K562 (cell line): ENCODE measurements at regions not wholly inside any gene's neighbourhood (a gene's known extent, or its start where the extent isn't known, plus 50 kb on each side); places are given as distances from the start of the nearest gene placed in this dataset.

Experiments used
- ATAC-seq: fragments of 200-7000 bp; cut with Tn5 transposase; 3 replicates; pipeline ENCODE4 v1.9.1; 2020; ENCODE audit warnings: moderate library complexity
- BruUV-seq: library from RNA; stranded (reverse); fragments of 400-500 nt; replicated peaks from 2 replicates; lab custom pipeline; 2021; lab: Mats Ljungman, UMichigan
- CTCF ChIA-PET: fragments of 300-600 bp; formaldehyde crosslinking; extraction: SDS; loops from one replicate; lab custom pipeline; 2021; ENCODE audit warnings: low intra/inter-chr PET ratio; lab: Yijun Ruan, JAX
- POLR2A ChIA-PET: fragments of 300-600, 350-650 bp; sonication (Branson Sonifier 250); formaldehyde crosslinking; extraction: SDS; loops from one replicate; lab custom pipeline; 2021; ENCODE audit warnings: antibody characterized with exemption, inconsistent platforms; lab: Yijun Ruan, JAX
- DNase-seq, 4 experiments: peaks; one replicate each; pipeline versions ENCODE4 v3.0.0 to v3.0.0-alpha.2; 2011 to 2018; ENCODE audit warnings: low spot score in 3 of 4, mixed read lengths in 3 of 4; ENCODE audit errors: extremely low read depth in 1 of 4
- FAIRE-seq: peaks from 2 replicates; lab custom pipeline; 2011; peaks lifted over from hg19 to GRCh38; lab: Jason Lieb, UNC
- H2AFZ ChIP-seq: 2 replicates; pipeline ENCODE4 v1.6.0; 2011; ENCODE audit warnings: low read depth, low read length, control low read depth, inconsistent platforms
- H3K27ac ChIP-seq: fragments of 200-600 bp; 3 replicates; pipeline ENCODE4 v1.8.0; 2011; ENCODE audit warnings: low read depth, mild to moderate bottlenecking, control low read depth, inconsistent platforms, low read length, moderate library complexity, mixed read lengths; ENCODE audit errors: extremely low read depth
- H3K27me3 ChIP-seq, 2 experiments: fragments of 300-600 bp in 1 of 2; 2 replicates in 1 of 2; 3 replicates in 1 of 2; pipeline versions ENCODE4 v1.6.0 to v1.8.0; 2011; ENCODE audit warnings: inconsistent platforms in 2 of 2, low read length in 2 of 2, mild to moderate bottlenecking in 1 of 2, mixed read lengths in 1 of 2, moderate library complexity in 1 of 2; ENCODE audit not compliant: control insufficient read depth in 2 of 2, insufficient read depth in 2 of 2
- H3K36me3 ChIP-seq: fragments of 300-600 bp; 3 replicates; pipeline ENCODE4 v1.8.0; 2011; ENCODE audit warnings: mild to moderate bottlenecking, low read length, inconsistent platforms; ENCODE audit not compliant: control insufficient read depth, insufficient read depth
- H3K4me1 ChIP-seq, 2 experiments: fragments of 200-600 bp in 1 of 2; replicated peaks in 1 of 2; 2 replicates in 1 of 2; 3 replicates in 1 of 2; pipeline versions ENCODE4 v1.5.1 to v1.8.0; 2011; ENCODE audit warnings: inconsistent platforms in 2 of 2, low read length in 2 of 2, mild to moderate bottlenecking in 1 of 2, mixed read lengths in 1 of 2, moderate library complexity in 1 of 2; ENCODE audit not compliant: control insufficient read depth in 2 of 2, insufficient read depth in 2 of 2
- H3K4me2 ChIP-seq: 2 replicates; pipeline ENCODE4 v1.6.1; 2011; ENCODE audit warnings: low read length, control low read depth, inconsistent platforms, mixed read lengths; ENCODE audit not compliant: insufficient read depth
- H3K4me3 ChIP-seq: fragments of 200-600 bp; sonication (generic), shearing (Covaris generic); 2 replicates; pipeline ENCODE4 v1.5.1; 2016; ENCODE audit warnings: control low read depth, inconsistent platforms
- H3K79me2 ChIP-seq: fragments of 200-600 bp; 3 replicates; pipeline ENCODE4 v1.8.0; 2011; ENCODE audit warnings: low read length, inconsistent platforms; ENCODE audit not compliant: control insufficient read depth, insufficient read depth
- H3K9ac ChIP-seq, 2 experiments: 2 replicates each; pipeline versions ENCODE4 v1.6.0 to v1.6.1; 2011; ENCODE audit warnings: low read depth in 2 of 2, low read length in 2 of 2, control low read depth in 1 of 2, inconsistent platforms in 1 of 2, mild to moderate bottlenecking in 1 of 2, mixed read lengths in 1 of 2; ENCODE audit not compliant: insufficient read depth in 1 of 2
- H3K9me1 ChIP-seq: one replicate; pipeline ENCODE4 v1.6.0; 2011; ENCODE audit warnings: inconsistent platforms, mild to moderate bottlenecking, low read length, moderate library complexity; ENCODE audit not compliant: control insufficient read depth, insufficient read depth
- H3K9me3 ChIP-seq: replicated peaks from 2 replicates; pipeline ENCODE4 v1.5.1; 2011; ENCODE audit warnings: low read depth, low read length, inconsistent platforms; ENCODE audit not compliant: control insufficient read depth, insufficient read depth
- H4K20me1 ChIP-seq: replicated peaks from 2 replicates; pipeline ENCODE4 v1.6.1; 2011; ENCODE audit warnings: low read length, inconsistent platforms, mixed read lengths; ENCODE audit not compliant: control insufficient read depth, insufficient read depth
- BHLHE40 ChIP-seq: IDR thresholded peaks from 2 replicates; pipeline ENCODE4 v1.6.1; 2011; ENCODE audit warnings: low read length, improper control_type of control experiment
- COPS2 ChIP-seq: fragments of 450-650 bp; conservative IDR thresholded peaks from 2 replicates; pipeline ENCODE4 v1.6.1; 2016; ENCODE audit warnings: mild to moderate bottlenecking, moderate library complexity
- IRF2 ChIP-seq: sonication (generic); formaldehyde crosslinking; IDR thresholded peaks from 2 replicates; pipeline ENCODE4 v1.8.1; 2022; ENCODE audit warnings: mild to moderate bottlenecking, missing genetic modification reagents
- JUNB ChIP-seq: fragments of 450-650 bp; formaldehyde crosslinking; conservative IDR thresholded peaks from 2 replicates; pipeline ENCODE4 v1.4.0; 2020; ENCODE audit warnings: mild to moderate bottlenecking
- MCM7 ChIP-seq, 2 experiments: fragments of 450-650 bp; IDR thresholded peaks; 2 replicates each; pipeline ENCODE4 v1.6.1; 2016 to 2018
- MTA1 ChIP-seq: fragments of 450-650 bp; IDR thresholded peaks from 2 replicates; pipeline ENCODE4 v1.6.1; 2017; ENCODE audit warnings: borderline replicate concordance
- NCOA6 ChIP-seq: fragments of 450-650 bp; IDR thresholded peaks from 2 replicates; pipeline ENCODE4 v1.6.1; 2017; ENCODE audit warnings: mild to moderate bottlenecking
- SMAD3 ChIP-seq: fragments of 450-650 bp; formaldehyde crosslinking; conservative IDR thresholded peaks from 2 replicates; pipeline ENCODE4 v1.4.0; 2020; ENCODE audit warnings: mild to moderate bottlenecking
- SREBF1 ChIP-seq: fragments of 150-350 bp; IDR thresholded peaks from 2 replicates; pipeline ENCODE4 v1.6.1; 2014; ENCODE audit warnings: antibody characterized with exemption, low read depth, low read length, borderline replicate concordance
- TCF7 ChIP-seq: sonication (generic); IDR thresholded peaks from 2 replicates; pipeline ENCODE4 v1.6.1; 2016; ENCODE audit warnings: antibody characterized with exemption, borderline replicate concordance
- TCF7L2 ChIP-seq: fragments of 150-350 bp; IDR thresholded peaks from 2 replicates; pipeline ENCODE4 v1.6.1; 2016; ENCODE audit warnings: low read depth, mild to moderate bottlenecking, low read length, moderate library complexity
- THRAP3 ChIP-seq: fragments of 450-650 bp; IDR thresholded peaks from 2 replicates; pipeline ENCODE4 v1.6.1; 2016; ENCODE audit warnings: mild to moderate bottlenecking, inconsistent platforms, borderline replicate concordance
- WHSC1 ChIP-seq: IDR thresholded peaks from one replicate; pipeline ENCODE4 v1.6.1; 2012; ENCODE audit warnings: low read length, control low read depth, inconsistent platforms
- YY1 ChIP-seq, 3 experiments: IDR thresholded peaks; 2 replicates each; pipeline ENCODE4 v1.6.1; 2011; ENCODE audit warnings: low read length in 2 of 3, mild to moderate bottlenecking in 2 of 3, moderate library complexity in 2 of 3, borderline replicate concordance in 1 of 3, control low read depth in 1 of 3, low read depth in 1 of 3; ENCODE audit not compliant: insufficient read depth in 3 of 3, insufficient replicate concordance in 2 of 3, control insufficient read depth in 1 of 3, insufficient read length in 1 of 3; ENCODE audit errors: extremely low read depth in 1 of 3
- ZFP30 ChIP-seq: fragments of 250-450 bp; sonication (Bioruptor Pico); IDR thresholded peaks from 2 replicates; pipeline ENCODE4 v1.8.0; 2022; ENCODE audit warnings: moderate library complexity, mild to moderate bottlenecking, inconsistent platforms, borderline replicate concordance
- ZNF583 ChIP-seq: fragments of 250-450 bp; sonication (Bioruptor Pico); IDR thresholded peaks from 2 replicates; pipeline ENCODE4 v1.4.0; 2020
- WGBS: fragments of 100-300 bp; shearing (Covaris generic); methylation state at CpG from one replicate; pipeline ENCODE4 v1.1.6; 2016; ENCODE audit warnings: low coverage, mixed read lengths; ENCODE audit not compliant: insufficient coverage; ENCODE audit errors: missing lambda C conversion rate; 5-methylcytosine and 5-hydroxymethylcytosine counted together
- in situ Hi-C: fragments of 300-500 bp; cut with MboI; formaldehyde crosslinking; loops from 4 replicates; pipeline ENCODE4 v1.15.0; 2018; ENCODE audit warnings: inconsistent platforms, mixed read lengths
- intact Hi-C: fragments of 100-400 bp; cut with micrococcal nuclease; formaldehyde crosslinking; loops from 2 replicates; pipeline ENCODE4 v1.14.2; 2022
- TF ChIP-seq, protein P1 (sequence below): fragments of 250-450 bp; sonication (Bioruptor Pico); IDR thresholded peaks from 2 replicates; pipeline ENCODE4 v1.4.0; 2020
- TF ChIP-seq, protein P2 (sequence below): fragments of 250-450 bp; sonication (Bioruptor Pico); IDR thresholded peaks from 2 replicates; pipeline ENCODE4 v1.5.0; 2020; ENCODE audit warnings: mild to moderate bottlenecking, borderline replicate concordance

GRCh38 chr18:66780609-66781008 is 176.7 kb upstream of the CDH19 start:
- Histone ChIP-seq H3K27me3 (no peaks in the 10 kb centered on the region), H2AFZ (no peak overlapping the region), H3K4me2 (no peak overlapping the region), H3K4me3 (no peak overlapping the region), H3K27ac (no peak overlapping the region), H4K20me1 (no peaks in the 10 kb centered on the region), H3K79me2 (no peaks in the 10 kb centered on the region), H3K4me1 (no peaks in the 10 kb centered on the region), H3K36me3 (no peaks in the 10 kb centered on the region), H3K9ac (no peak overlapping the region), H3K9me1 (no peaks in the 10 kb centered on the region), H3K9me3 (no peaks in the 10 kb centered on the region)
- WGBS: 0% methylated on average over 2 of the region's 2 CpGs
- BruUV-seq: no TSS peak
- ChIA-PET POLR2A (no interaction called here), CTCF (no interaction called here)
- in situ Hi-C loops: no loop called here
- intact Hi-C loops: no loop called here
- FAIRE-seq: no peak
- no peak for DNase-seq
- no peak for ATAC-seq
- no peak for TF ChIP-seq ZNF583 (CRISPR knock-in tag)
- TF ChIP-seq YY1 (IDR thresholded peaks at IDR 0.05; ENCODE audit: borderline replicate concordance in 1 of 3, control insufficient read depth in 1 of 3, extremely low read depth in 1 of 3, insufficient read depth in 3 of 3, insufficient read length in 1 of 3, insufficient replicate concordance in 2 of 3, low read depth in 1 of 3, low read length in 2 of 3): no peak
- TF ChIP-seq JUNB (CRISPR knock-in tag): no peak
- no peak for TF ChIP-seq SREBF1
- TF ChIP-seq NCOA6: no peak
- no peak for TF ChIP-seq ZFP30 (CRISPR knock-in tag)
- no peak for TF ChIP-seq TCF7
- no peak for TF ChIP-seq COPS2
- no peak for TF ChIP-seq IRF2 (CRISPR knock-in tag)
- no peak for TF ChIP-seq BHLHE40
- TF ChIP-seq MTA1: no peak
- no peak for TF ChIP-seq WHSC1
- no peak for TF ChIP-seq TCF7L2
- no peak for TF ChIP-seq THRAP3
- TF ChIP-seq, protein P1, sequence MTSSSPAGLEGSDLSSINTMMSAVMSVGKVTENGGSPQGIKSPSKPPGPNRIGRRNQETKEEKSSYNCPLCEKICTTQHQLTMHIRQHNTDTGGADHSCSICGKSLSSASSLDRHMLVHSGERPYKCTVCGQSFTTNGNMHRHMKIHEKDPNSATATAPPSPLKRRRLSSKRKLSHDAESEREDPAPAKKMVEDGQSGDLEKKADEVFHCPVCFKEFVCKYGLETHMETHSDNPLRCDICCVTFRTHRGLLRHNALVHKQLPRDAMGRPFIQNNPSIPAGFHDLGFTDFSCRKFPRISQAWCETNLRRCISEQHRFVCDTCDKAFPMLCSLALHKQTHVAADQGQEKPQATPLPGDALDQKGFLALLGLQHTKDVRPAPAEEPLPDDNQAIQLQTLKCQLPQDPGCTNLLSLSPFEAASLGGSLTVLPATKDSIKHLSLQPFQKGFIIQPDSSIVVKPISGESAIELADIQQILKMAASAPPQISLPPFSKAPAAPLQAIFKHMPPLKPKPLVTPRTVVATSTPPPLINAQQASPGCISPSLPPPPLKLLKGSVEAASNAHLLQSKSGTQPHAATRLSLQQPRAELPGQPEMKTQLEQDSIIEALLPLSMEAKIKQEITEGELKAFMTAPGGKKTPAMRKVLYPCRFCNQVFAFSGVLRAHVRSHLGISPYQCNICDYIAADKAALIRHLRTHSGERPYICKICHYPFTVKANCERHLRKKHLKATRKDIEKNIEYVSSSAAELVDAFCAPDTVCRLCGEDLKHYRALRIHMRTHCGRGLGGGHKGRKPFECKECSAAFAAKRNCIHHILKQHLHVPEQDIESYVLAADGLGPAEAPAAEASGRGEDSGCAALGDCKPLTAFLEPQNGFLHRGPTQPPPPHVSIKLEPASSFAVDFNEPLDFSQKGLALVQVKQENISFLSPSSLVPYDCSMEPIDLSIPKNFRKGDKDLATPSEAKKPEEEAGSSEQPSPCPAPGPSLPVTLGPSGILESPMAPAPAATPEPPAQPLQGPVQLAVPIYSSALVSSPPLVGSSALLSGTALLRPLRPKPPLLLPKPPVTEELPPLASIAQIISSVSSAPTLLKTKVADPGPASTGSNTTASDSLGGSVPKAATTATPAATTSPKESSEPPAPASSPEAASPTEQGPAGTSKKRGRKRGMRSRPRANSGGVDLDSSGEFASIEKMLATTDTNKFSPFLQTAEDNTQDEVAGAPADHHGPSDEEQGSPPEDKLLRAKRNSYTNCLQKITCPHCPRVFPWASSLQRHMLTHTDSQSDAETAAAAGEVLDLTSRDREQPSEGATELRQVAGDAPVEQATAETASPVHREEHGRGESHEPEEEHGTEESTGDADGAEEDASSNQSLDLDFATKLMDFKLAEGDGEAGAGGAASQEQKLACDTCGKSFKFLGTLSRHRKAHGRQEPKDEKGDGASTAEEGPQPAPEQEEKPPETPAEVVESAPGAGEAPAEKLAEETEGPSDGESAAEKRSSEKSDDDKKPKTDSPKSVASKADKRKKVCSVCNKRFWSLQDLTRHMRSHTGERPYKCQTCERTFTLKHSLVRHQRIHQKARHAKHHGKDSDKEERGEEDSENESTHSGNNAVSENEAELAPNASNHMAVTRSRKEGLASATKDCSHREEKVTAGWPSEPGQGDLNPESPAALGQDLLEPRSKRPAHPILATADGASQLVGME (CRISPR knock-in tag): no peak
- TF ChIP-seq, protein P2, sequence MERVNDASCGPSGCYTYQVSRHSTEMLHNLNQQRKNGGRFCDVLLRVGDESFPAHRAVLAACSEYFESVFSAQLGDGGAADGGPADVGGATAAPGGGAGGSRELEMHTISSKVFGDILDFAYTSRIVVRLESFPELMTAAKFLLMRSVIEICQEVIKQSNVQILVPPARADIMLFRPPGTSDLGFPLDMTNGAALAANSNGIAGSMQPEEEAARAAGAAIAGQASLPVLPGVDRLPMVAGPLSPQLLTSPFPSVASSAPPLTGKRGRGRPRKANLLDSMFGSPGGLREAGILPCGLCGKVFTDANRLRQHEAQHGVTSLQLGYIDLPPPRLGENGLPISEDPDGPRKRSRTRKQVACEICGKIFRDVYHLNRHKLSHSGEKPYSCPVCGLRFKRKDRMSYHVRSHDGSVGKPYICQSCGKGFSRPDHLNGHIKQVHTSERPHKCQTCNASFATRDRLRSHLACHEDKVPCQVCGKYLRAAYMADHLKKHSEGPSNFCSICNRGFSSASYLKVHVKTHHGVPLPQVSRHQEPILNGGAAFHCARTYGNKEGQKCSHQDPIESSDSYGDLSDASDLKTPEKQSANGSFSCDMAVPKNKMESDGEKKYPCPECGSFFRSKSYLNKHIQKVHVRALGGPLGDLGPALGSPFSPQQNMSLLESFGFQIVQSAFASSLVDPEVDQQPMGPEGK (CRISPR knock-in tag): no peak
- no peak for TF ChIP-seq SMAD3 (CRISPR knock-in tag)
- TF ChIP-seq MCM7 (IDR thresholded peaks at IDR 0.05): no peak
